Calu3 (cell line): ENCODE measurements at regions not wholly inside any gene's neighbourhood (a gene's known extent, or its start where the extent isn't known, plus 50 kb on each side); places are given as distances from the start of the nearest gene placed in this dataset.

Experiments
- BruUV-seq: library from RNA; stranded (reverse); fragments of 400-500 nt; replicated peaks from 2 replicates; lab custom pipeline; 2021; lab: Mats Ljungman, UMichigan
- CTCF ChIA-PET: fragments of 300-600 bp; sonication (Branson Sonifier 250); formaldehyde crosslinking; loops from one replicate; lab custom pipeline; 2022; ENCODE audit warnings: antibody characterized with exemption; lab: Charles Lee
- DNase-seq: peaks from one replicate; pipeline ENCODE4 v3.0.0; 2022
- H3K27ac Mint-ChIP-seq: one replicate; pipeline ENCODE4 v1.8.0; 2022; ENCODE audit warnings: mixed read lengths; ENCODE audit not compliant: unreplicated experiment
- H3K27me3 Mint-ChIP-seq: one replicate; pipeline ENCODE4 v1.8.0; 2022; ENCODE audit warnings: mixed read lengths; ENCODE audit not compliant: unreplicated experiment
- H3K36me3 Mint-ChIP-seq: one replicate; pipeline ENCODE4 v1.8.0; 2022; ENCODE audit warnings: mild to moderate bottlenecking, moderate library complexity, mixed read lengths; ENCODE audit not compliant: insufficient read depth, unreplicated experiment
- H3K4me1 Mint-ChIP-seq: one replicate; pipeline ENCODE4 v1.8.0; 2022; ENCODE audit warnings: mild to moderate bottlenecking, low read depth, mixed read lengths; ENCODE audit not compliant: unreplicated experiment
- H3K4me3 Mint-ChIP-seq: one replicate; pipeline ENCODE4 v1.8.0; 2022; ENCODE audit warnings: mild to moderate bottlenecking, low read depth, moderate library complexity, mixed read lengths; ENCODE audit not compliant: unreplicated experiment
- H3K9me3 Mint-ChIP-seq: one replicate; pipeline ENCODE4 v1.8.0; 2022; ENCODE audit warnings: low read depth, mixed read lengths; ENCODE audit not compliant: unreplicated experiment
- CTCF ChIP-seq: fragments of 200-600 bp; IDR thresholded peaks from one replicate; pipeline ENCODE4 v1.8.0; 2022; ENCODE audit warnings: antibody characterized with exemption; ENCODE audit not compliant: unreplicated experiment
- intact Hi-C: fragments of 100-400 bp; cut with micrococcal nuclease; formaldehyde crosslinking; loops from one replicate; pipeline ENCODE4 v1.10.0; 2022; ENCODE audit not compliant: unreplicated experiment

- DNase-seq = no peak
- TF ChIP-seq CTCF = no peak
- Mint-ChIP-seq H3K36me3 (no peaks in the 10 kb centered on the region), H3K9me3 (no peaks in the 10 kb centered on the region), H3K27me3 (peaks cover 100% of the 10 kb centered on the region), H3K27ac (no peak overlapping the region), H3K4me1 (peaks cover 2% of the 10 kb centered on the region), H3K4me3 (no peak overlapping the region)
- intact Hi-C loops = no loop called here
- CTCF ChIA-PET = interaction anchor here (0.5 to 0.7 kb wide), 2 partner anchors 36 to 280 kb away, joined by 4 to 5 read pairs; no protein-coding TSS in a partner anchor
- BruUV-seq = no TSS peak
Observed at GRCh38 chr15:77856705-77857346, 220.7 kb downstream of the TBC1D2B start.

DNA sequence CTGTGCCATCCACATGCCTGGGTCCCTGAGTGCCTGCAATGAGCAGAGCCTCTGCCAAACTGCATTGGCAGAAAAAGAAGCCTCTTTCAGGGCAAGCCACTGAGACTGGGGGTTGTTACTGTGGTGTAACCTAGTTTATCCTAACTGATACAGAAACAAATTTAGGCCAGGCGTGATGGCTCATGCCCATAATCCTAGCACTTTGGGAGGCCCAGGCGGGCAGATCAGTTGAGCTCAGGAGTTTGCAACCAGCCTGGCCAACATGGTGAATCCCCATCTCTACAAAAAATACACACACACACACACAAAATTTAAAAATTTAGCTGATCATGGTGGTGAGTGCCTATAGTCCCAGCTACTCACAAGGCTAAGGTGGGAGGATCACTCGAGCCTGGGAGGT, 221.6 kb downstream of the TBC1D2B start:
- intact Hi-C loops = no loop called here
- Mint-ChIP-seq H3K9me3 (no peaks in the 10 kb centered on the region), H3K36me3 (no peaks in the 10 kb centered on the region), H3K27me3 (peaks cover 100% of the 10 kb centered on the region), H3K27ac (no peak overlapping the region), H3K4me3 (no peak overlapping the region), H3K4me1 (peaks cover 7% of the 10 kb centered on the region)
- TF ChIP-seq CTCF = no peak
- CTCF ChIA-PET = interaction anchor here (0.7 kb wide), 2 partner anchors 35 to 779 kb away, joined by 4 to 5 read pairs; no protein-coding TSS in a partner anchor
- DNase-seq = no peak
- no TSS peak for BruUV-seq

DNA sequence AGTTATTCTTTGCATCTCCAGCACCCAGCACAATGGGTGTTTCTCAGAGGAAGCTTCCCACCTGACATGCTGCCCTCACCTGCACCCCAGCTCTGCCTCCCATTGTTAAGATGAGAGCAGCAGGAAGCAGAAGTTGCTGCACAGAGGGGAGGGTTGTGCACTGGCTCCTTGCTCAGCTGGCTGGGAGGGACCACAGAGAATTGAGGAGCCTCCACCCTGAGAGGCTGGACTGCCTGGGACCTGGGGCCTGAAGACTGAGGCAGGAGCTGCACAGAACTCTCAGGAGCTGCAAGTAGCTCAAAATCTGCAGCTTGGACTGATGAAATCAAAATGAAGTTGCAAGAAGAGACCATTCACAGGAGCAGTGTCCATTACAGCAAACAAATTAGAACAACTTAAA, 222.3 kb upstream of the LINGO1 start:
- Mint-ChIP-seq H3K4me1 (peaks cover 7% of the 10 kb centered on the region), H3K27me3 (peaks cover 100% of the 10 kb centered on the region)

GRCh38 chr15:77853910-77854309, 221.2 kb upstream of the LINGO1 start:
- Mint-ChIP-seq H3K27me3 (peaks cover 100% of the 10 kb centered on the region), H3K4me1 (peaks cover 7% of the 10 kb centered on the region), H3K36me3 (no peaks in the 10 kb centered on the region), H3K9me3 (peaks cover 6% of the 10 kb centered on the region), H3K4me3 (no peak overlapping the region), H3K27ac (no peak overlapping the region)
- no peak for TF ChIP-seq CTCF
- intact Hi-C loops = no loop called here
- CTCF ChIA-PET = interaction anchor here (0.6 kb wide), 2 partner anchors 400 to 1458 kb away, joined by 3 read pairs; no protein-coding TSS in a partner anchor
- BruUV-seq = no TSS peak
- DNase-seq = no peak

More for the DNA sequence above, 222.3 kb upstream of the LINGO1 start:
- Mint-ChIP-seq H3K4me3 (no peak overlapping the region), H3K27ac (no peak overlapping the region), H3K9me3 (peaks cover 4% of the 10 kb centered on the region), H3K36me3 (no peaks in the 10 kb centered on the region)
- CTCF ChIA-PET = no interaction called here
- BruUV-seq = no TSS peak
- intact Hi-C loops = no loop called here
- no peak for DNase-seq
- no peak for TF ChIP-seq CTCF
